Endodermal cell (in vitro differentiated cells): ENCODE measurements at regions not wholly inside any gene's neighbourhood (a gene's known extent, or its start where the extent isn't known, plus 50 kb on each side); places are given as distances from the start of the nearest gene placed in this dataset.

Source experiments
- DNase-seq: peaks from one replicate; pipeline ENCODE4 v3.0.0-alpha.2; 2017
- H3K27ac ChIP-seq: 2 replicates; pipeline ENCODE4 v1.5.1; 2013; ENCODE audit warnings: mild to moderate bottlenecking, low read depth, low read length, moderate library complexity
- H3K27me3 ChIP-seq: 2 replicates; pipeline ENCODE4 v1.6.1; 2013; ENCODE audit warnings: mild to moderate bottlenecking, low read length, moderate library complexity; ENCODE audit not compliant: insufficient read depth, control insufficient read depth, poor library complexity, severe bottlenecking
- H3K36me3 ChIP-seq: 2 replicates; pipeline ENCODE4 v1.7.0; 2013; ENCODE audit warnings: mild to moderate bottlenecking, low read length, moderate library complexity; ENCODE audit not compliant: control insufficient read depth, insufficient read depth
- H3K4me1 ChIP-seq: one replicate; pipeline ENCODE4 v1.7.0; 2013; ENCODE audit warnings: low read length; ENCODE audit not compliant: control insufficient read depth, insufficient read depth
- H3K4me3 ChIP-seq: 2 replicates; pipeline ENCODE4 v1.5.1; 2013; ENCODE audit warnings: mild to moderate bottlenecking, low read length, moderate library complexity
- H3K9ac ChIP-seq: 2 replicates; pipeline ENCODE4 v1.6.1; 2013; ENCODE audit warnings: mild to moderate bottlenecking, low read length, moderate library complexity; ENCODE audit not compliant: poor library complexity, severe bottlenecking; ENCODE audit errors: extremely low read depth
- H3K9me3 ChIP-seq: 2 replicates; pipeline ENCODE4 v1.6.1; 2013; ENCODE audit warnings: mild to moderate bottlenecking, low read length, moderate library complexity; ENCODE audit not compliant: control insufficient read depth
- H3K27ac Mint-ChIP-seq: 2 replicates; pipeline ENCODE4 v1.8.0; 2020; ENCODE audit warnings: mixed read lengths
- H3K27me3 Mint-ChIP-seq: 2 replicates; pipeline ENCODE4 v1.8.0; 2021; ENCODE audit warnings: mild to moderate bottlenecking, mixed read lengths; ENCODE audit not compliant: insufficient read depth
- H3K36me3 Mint-ChIP-seq: 2 replicates; pipeline ENCODE4 v1.8.0; 2020; ENCODE audit warnings: low read depth, mixed read lengths
- H3K4me1 Mint-ChIP-seq: 2 replicates; pipeline ENCODE4 v1.8.0; 2020; ENCODE audit warnings: mixed read lengths
- H3K4me3 Mint-ChIP-seq: 2 replicates; pipeline ENCODE4 v1.8.0; 2020; ENCODE audit warnings: mild to moderate bottlenecking, moderate library complexity, mixed read lengths
- H3K9me3 Mint-ChIP-seq: 2 replicates; pipeline ENCODE4 v1.8.0; 2020; ENCODE audit warnings: mild to moderate bottlenecking, mixed read lengths
- WGBS, 2 experiments: methylation state at CpG; one replicate each; pipeline versions ENCODE4 v1.1.5 to v1.1.7; 2013; ENCODE audit warnings: missing lambda C conversion rate in 2 of 2, mixed read lengths in 1 of 2; ENCODE audit not compliant: insufficient coverage in 1 of 2, insufficient read length in 1 of 2; 5-methylcytosine and 5-hydroxymethylcytosine counted together
- TF ChIP-seq, protein P1 (sequence below): fragments of 200-600 bp; sonication (generic); conservative IDR thresholded peaks from 2 replicates; pipeline ENCODE4 v1.5.0; 2021; ENCODE audit warnings: antibody characterized with exemption, mild to moderate bottlenecking

GRCh38 chr20:52610749-52611148 is 361.4 kb upstream of the TSHZ2 start:
- no peaks in the 10 kb centered on the region for H3K4me1 Mint-ChIP-seq
- no peak overlapping the region for H3K4me3 Mint-ChIP-seq
- Histone ChIP-seq H3K9me3 (no peaks in the 10 kb centered on the region), H3K27ac (no peak overlapping the region), H3K27me3 (peaks cover 18% of the 10 kb centered on the region), H3K36me3 (no peaks in the 10 kb centered on the region), H3K9ac (no peak overlapping the region), H3K4me3 (no peak overlapping the region), H3K4me1 (no peaks in the 10 kb centered on the region)
- no peaks in the 10 kb centered on the region for H3K9me3 Mint-ChIP-seq
- H3K36me3 Mint-ChIP-seq = no peaks in the 10 kb centered on the region
- H3K27me3 Mint-ChIP-seq = peaks cover 5% of the 10 kb centered on the region
- TF ChIP-seq, protein P1, sequence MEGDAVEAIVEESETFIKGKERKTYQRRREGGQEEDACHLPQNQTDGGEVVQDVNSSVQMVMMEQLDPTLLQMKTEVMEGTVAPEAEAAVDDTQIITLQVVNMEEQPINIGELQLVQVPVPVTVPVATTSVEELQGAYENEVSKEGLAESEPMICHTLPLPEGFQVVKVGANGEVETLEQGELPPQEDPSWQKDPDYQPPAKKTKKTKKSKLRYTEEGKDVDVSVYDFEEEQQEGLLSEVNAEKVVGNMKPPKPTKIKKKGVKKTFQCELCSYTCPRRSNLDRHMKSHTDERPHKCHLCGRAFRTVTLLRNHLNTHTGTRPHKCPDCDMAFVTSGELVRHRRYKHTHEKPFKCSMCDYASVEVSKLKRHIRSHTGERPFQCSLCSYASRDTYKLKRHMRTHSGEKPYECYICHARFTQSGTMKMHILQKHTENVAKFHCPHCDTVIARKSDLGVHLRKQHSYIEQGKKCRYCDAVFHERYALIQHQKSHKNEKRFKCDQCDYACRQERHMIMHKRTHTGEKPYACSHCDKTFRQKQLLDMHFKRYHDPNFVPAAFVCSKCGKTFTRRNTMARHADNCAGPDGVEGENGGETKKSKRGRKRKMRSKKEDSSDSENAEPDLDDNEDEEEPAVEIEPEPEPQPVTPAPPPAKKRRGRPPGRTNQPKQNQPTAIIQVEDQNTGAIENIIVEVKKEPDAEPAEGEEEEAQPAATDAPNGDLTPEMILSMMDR = no peak
- DNase-seq = no peak
- no peak overlapping the region for H3K27ac Mint-ChIP-seq

DNA sequence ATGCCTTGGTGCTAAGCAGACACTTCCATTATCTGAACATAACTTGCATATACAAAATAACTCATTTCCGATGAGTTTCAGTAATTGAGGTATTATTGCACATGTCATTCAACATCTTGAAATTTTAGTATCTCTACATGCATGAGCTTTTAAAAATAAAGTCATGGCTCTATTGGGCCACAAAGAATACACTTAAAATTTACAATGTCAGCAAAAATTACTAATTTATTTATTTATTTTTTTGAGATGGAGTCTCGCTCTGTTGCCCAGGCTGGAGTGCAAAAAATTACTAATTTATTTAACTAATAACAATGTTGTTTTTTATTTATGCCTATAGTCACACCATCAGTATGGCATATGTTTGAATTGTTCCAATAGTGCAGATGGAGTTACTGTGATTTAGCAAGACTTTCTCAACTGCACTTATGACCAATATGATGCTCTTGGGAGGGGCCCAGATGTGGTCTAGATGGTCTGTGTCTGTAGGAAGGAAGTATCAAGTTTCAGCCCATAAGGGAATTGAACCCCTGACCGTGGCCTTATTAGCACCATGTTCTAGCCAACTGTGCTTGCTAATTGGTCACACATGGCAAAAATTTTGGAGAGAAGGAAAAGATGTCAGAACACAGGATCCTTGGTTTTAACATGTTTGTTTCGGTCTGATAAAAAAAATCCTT is 370.7 kb upstream of the TSHZ2 start:
- peaks cover 4% of the 10 kb centered on the region for H3K9me3 Mint-ChIP-seq
- TF ChIP-seq, protein P1 = no peak
- Histone ChIP-seq H3K36me3 (no peaks in the 10 kb centered on the region), H3K27me3 (peaks cover 75% of the 10 kb centered on the region), H3K4me1 (no peaks in the 10 kb centered on the region), H3K27ac (no peak overlapping the region), H3K9me3 (no peaks in the 10 kb centered on the region), H3K4me3 (no peak overlapping the region), H3K9ac (no peak overlapping the region)
- no peaks in the 10 kb centered on the region for H3K4me1 Mint-ChIP-seq
- WGBS, 2 experiments = 88 to 90% methylated on average over 1 to 3 of the region's 4 CpGs
- H3K27me3 Mint-ChIP-seq = peaks cover 29% of the 10 kb centered on the region
- no peak overlapping the region for H3K27ac Mint-ChIP-seq
- H3K4me3 Mint-ChIP-seq = no peak overlapping the region
- no peak for DNase-seq
- no peaks in the 10 kb centered on the region for H3K36me3 Mint-ChIP-seq

DNA sequence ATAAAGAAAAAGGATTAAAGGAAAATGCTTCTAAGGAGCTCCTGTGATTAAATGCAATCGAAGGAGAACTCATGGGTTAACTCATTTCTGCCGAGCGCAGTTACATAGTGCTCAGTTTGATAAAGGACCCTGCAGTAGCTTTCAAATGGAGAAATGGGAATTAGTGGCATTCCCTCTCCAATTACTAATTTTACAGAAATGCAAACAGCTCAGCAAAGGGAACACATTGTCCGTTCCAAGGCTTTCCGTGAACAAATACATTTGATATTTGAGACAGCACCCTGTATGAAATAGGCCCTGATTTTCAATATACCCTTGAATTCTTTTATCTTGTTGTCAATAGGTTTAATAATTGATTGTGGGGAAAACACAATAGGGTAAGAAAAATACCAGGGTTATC is 375.9 kb upstream of the TSHZ2 start:
- H3K27ac Mint-ChIP-seq = no peak overlapping the region
- peaks cover 55% of the 10 kb centered on the region for H3K27me3 Mint-ChIP-seq

More for the DNA sequence above, 375.9 kb upstream of the TSHZ2 start:
- DNase-seq = no peak
- H3K4me3 ChIP-seq = no peak overlapping the region
- H3K36me3 Mint-ChIP-seq = no peaks in the 10 kb centered on the region
- H3K9me3 Mint-ChIP-seq = no peaks in the 10 kb centered on the region
- H3K27me3 ChIP-seq = peaks cover 91% of the 10 kb centered on the region
- peaks cover 4% of the 10 kb centered on the region for H3K4me1 Mint-ChIP-seq
- no peak overlapping the region for H3K9ac ChIP-seq
- H3K4me1 ChIP-seq = no peaks in the 10 kb centered on the region
- 86 to 90% methylated on average over 4 to 5 of the region's 5 CpGs for WGBS, 2 experiments
- no peak overlapping the region for H3K27ac ChIP-seq
- no peaks in the 10 kb centered on the region for H3K36me3 ChIP-seq
- H3K4me3 Mint-ChIP-seq = no peak overlapping the region
- TF ChIP-seq, protein P1 = no peak
- H3K9me3 ChIP-seq = no peaks in the 10 kb centered on the region
